Mesothelial cell of epicardium (in vitro differentiated cells): ENCODE measurements at regions not wholly inside any gene's neighbourhood (a gene's known extent, or its start where the extent isn't known, plus 50 kb on each side); places are given as distances from the start of the nearest gene placed in this dataset.

Experiments used
- DNase-seq, 2 experiments: peaks; one replicate each; pipeline ENCODE4 v3.0.0; 2021; ENCODE audit warnings: low spot score in 2 of 2; ENCODE audit not compliant: unreplicated experiment in 2 of 2
- H3K27ac Mint-ChIP-seq: 2 replicates; pipeline ENCODE4 v1.8.0; 2021; ENCODE audit warnings: mixed read lengths
- H3K27me3 Mint-ChIP-seq: 2 replicates; pipeline ENCODE4 v1.8.0; 2021; ENCODE audit warnings: low read depth, mixed read lengths
- H3K36me3 Mint-ChIP-seq: 2 replicates; pipeline ENCODE4 v1.8.0; 2021; ENCODE audit warnings: mixed read lengths
- H3K4me1 Mint-ChIP-seq: 2 replicates; pipeline ENCODE4 v1.8.0; 2021; ENCODE audit warnings: mixed read lengths
- H3K4me3 Mint-ChIP-seq: 2 replicates; pipeline ENCODE4 v1.8.0; 2021; ENCODE audit warnings: mild to moderate bottlenecking, moderate library complexity, mixed read lengths
- H3K9me3 Mint-ChIP-seq: 2 replicates; pipeline ENCODE4 v1.8.0; 2021; ENCODE audit warnings: mixed read lengths
- CTCF ChIP-seq: fragments of 200-600 bp; sonication (generic); IDR thresholded peaks from one replicate; pipeline ENCODE4 v1.5.0; 2021; ENCODE audit warnings: antibody characterized with exemption; ENCODE audit not compliant: unreplicated experiment

GRCh38 chr17:72175787-72176515, 55.1 kb downstream of the SOX9 start:
- Mint-ChIP-seq H3K4me3 (no peak overlapping the region), H3K4me1 (peaks cover 15% of the 10 kb centered on the region), H3K27me3 (peaks cover 2% of the 10 kb centered on the region), H3K9me3 (no peaks in the 10 kb centered on the region), H3K27ac (no peak overlapping the region), H3K36me3 (no peaks in the 10 kb centered on the region)
- no peak for TF ChIP-seq CTCF
- no peak for DNase-seq

GRCh38 chr17:72176516-72176851, 55.7 kb downstream of the SOX9 start:
- DNase-seq, result no peak
- Mint-ChIP-seq H3K4me1 (peaks cover 15% of the 10 kb centered on the region), H3K36me3 (no peaks in the 10 kb centered on the region), H3K27me3 (peaks cover 2% of the 10 kb centered on the region), H3K4me3 (no peak overlapping the region), H3K27ac (no peak overlapping the region), H3K9me3 (no peaks in the 10 kb centered on the region)
- TF ChIP-seq CTCF, result no peak

- no peak for TF ChIP-seq CTCF
- Mint-ChIP-seq H3K27ac (no peak overlapping the region), H3K4me3 (no peak overlapping the region), H3K4me1 (peaks cover 15% of the 10 kb centered on the region), H3K9me3 (no peaks in the 10 kb centered on the region), H3K27me3 (peaks cover 2% of the 10 kb centered on the region), H3K36me3 (no peaks in the 10 kb centered on the region)
- no peak for DNase-seq
Observed at GRCh38 chr17:72176951-72177660, 56.3 kb downstream of the SOX9 start.

- Mint-ChIP-seq H3K4me1 (peaks cover 15% of the 10 kb centered on the region), H3K27me3 (no peaks in the 10 kb centered on the region), H3K4me3 (no peak overlapping the region), H3K9me3 (no peaks in the 10 kb centered on the region), H3K27ac (no peak overlapping the region), H3K36me3 (no peaks in the 10 kb centered on the region)
- TF ChIP-seq CTCF, result no peak
- no peak for DNase-seq
Observed at GRCh38 chr17:72177738-72178137, 56.9 kb downstream of the SOX9 start.

GRCh38 chr17:72182371-72182873, 61.6 kb downstream of the SOX9 start:
- no peak overlapping the region for H3K27ac Mint-ChIP-seq
- no peaks in the 10 kb centered on the region for H3K9me3 Mint-ChIP-seq
- no peak for DNase-seq
- no peaks in the 10 kb centered on the region for H3K27me3 Mint-ChIP-seq
- no peaks in the 10 kb centered on the region for H3K36me3 Mint-ChIP-seq
- H3K4me3 Mint-ChIP-seq, result no peak overlapping the region
- no peak for TF ChIP-seq CTCF
- peaks cover 7% of the 10 kb centered on the region for H3K4me1 Mint-ChIP-seq
